ENCODE measurements at regions not wholly inside any gene's neighbourhood (a gene's known extent, or its start where the extent isn't known, plus 50 kb on each side); places are given as distances from the start of the nearest gene placed in this dataset.

- TF ChIP-seq CTCF (IDR thresholded peaks at IDR 0.05) (no peak), EZH2 (IDR thresholded peaks at IDR 0.05; ENCODE audit: borderline replicate concordance, insufficient read depth, low read depth, low read length, poor library complexity, severe bottlenecking) (no peak)
Measured at GRCh38 chr4:160814726-160815125, 1349.1 kb downstream of the FSTL5 start.

Data from B cell (primary cell).